WTC11 (cell line): ENCODE measurements at regions not wholly inside any gene's neighbourhood (a gene's known extent, or its start where the extent isn't known, plus 50 kb on each side); places are given as distances from the start of the nearest gene placed in this dataset.

Experiments used
- ATAC-seq: fragments of 200-7000 bp; cut with Tn5 transposase; 2 replicates; pipeline ENCODE4 v1.10.0; 2021; ENCODE audit warnings: mild to moderate bottlenecking, moderate library complexity
- CTCF ChIA-PET: fragments of 300-600 bp; sonication (Branson Sonifier 250); formaldehyde crosslinking; loops from one replicate; lab custom pipeline; 2021; ENCODE audit warnings: antibody characterized with exemption; lab: Charles Lee
- POLR2A ChIA-PET: fragments of 350-600 bp; sonication (Branson Sonifier 250); formaldehyde crosslinking; loops from one replicate; lab custom pipeline; 2021; ENCODE audit warnings: antibody characterized with exemption; lab: Charles Lee
- DNase-seq: peaks from one replicate; pipeline ENCODE4 v3.0.0; 2021; ENCODE audit warnings: low spot score
- H3K27ac Mint-ChIP-seq: 2 replicates; pipeline ENCODE4 v1.8.0; 2021; ENCODE audit warnings: mixed read lengths
- H3K27me3 Mint-ChIP-seq: 2 replicates; pipeline ENCODE4 v1.8.0; 2021; ENCODE audit warnings: low read depth, mild to moderate bottlenecking, moderate library complexity, mixed read lengths
- H3K36me3 Mint-ChIP-seq: 2 replicates; pipeline ENCODE4 v1.8.0; 2021; ENCODE audit warnings: mixed read lengths
- H3K4me1 Mint-ChIP-seq: 2 replicates; pipeline ENCODE4 v1.8.0; 2022; ENCODE audit warnings: mixed read lengths
- H3K4me3 Mint-ChIP-seq: 2 replicates; pipeline ENCODE4 v1.8.0; 2021; ENCODE audit warnings: mild to moderate bottlenecking, moderate library complexity, mixed read lengths
- H3K9me3 Mint-ChIP-seq: 2 replicates; pipeline ENCODE4 v1.8.0; 2021; ENCODE audit warnings: mixed read lengths
- ATF3 ChIP-seq: sonication (generic); formaldehyde crosslinking; conservative IDR thresholded peaks from 2 replicates; pipeline ENCODE4 v1.8.1; 2022; ENCODE audit warnings: mild to moderate bottlenecking, missing genetic modification reagents
- ATF6 ChIP-seq: sonication (generic); formaldehyde crosslinking; IDR thresholded peaks from 2 replicates; pipeline ENCODE4 v1.8.1; 2023; ENCODE audit warnings: mild to moderate bottlenecking, missing genetic modification reagents
- CDX4 ChIP-seq: fragments of 250-450 bp; sonication (Bioruptor Pico); IDR thresholded peaks from 2 replicates; pipeline ENCODE4 v1.9.0; 2021; ENCODE audit warnings: moderate library complexity, mild to moderate bottlenecking, inconsistent platforms, borderline replicate concordance
- FOXK1 ChIP-seq: sonication (generic); formaldehyde crosslinking; IDR thresholded peaks from 2 replicates; pipeline ENCODE4 v1.8.0; 2022; ENCODE audit warnings: mild to moderate bottlenecking, moderate library complexity, missing genetic modification reagents
- HMGA2 ChIP-seq: fragments of 250-450 bp; sonication (Bioruptor Pico); IDR thresholded peaks from 2 replicates; pipeline ENCODE4 v1.4.0; 2021; ENCODE audit warnings: mild to moderate bottlenecking, moderate library complexity
- NR1H2 ChIP-seq: sonication (generic); formaldehyde crosslinking; IDR thresholded peaks from 2 replicates; pipeline ENCODE4 v1.9.0; 2021; ENCODE audit warnings: mild to moderate bottlenecking, moderate library complexity, missing genetic modification reagents
- OVOL2 ChIP-seq: fragments of 250-450 bp; sonication (Bioruptor Pico); IDR thresholded peaks from 2 replicates; pipeline ENCODE4 v1.9.0; 2021; ENCODE audit warnings: mild to moderate bottlenecking, borderline replicate concordance
- SOX15 ChIP-seq: fragments of 250-450 bp; sonication (Bioruptor Pico); IDR thresholded peaks from 2 replicates; pipeline ENCODE4 v1.9.0; 2021; ENCODE audit warnings: mild to moderate bottlenecking
- SP1 ChIP-seq: sonication (generic); formaldehyde crosslinking; conservative IDR thresholded peaks from 2 replicates; pipeline ENCODE4 v1.8.1; 2022; ENCODE audit warnings: missing genetic modification reagents
- TCF7 ChIP-seq: sonication (generic); formaldehyde crosslinking; IDR thresholded peaks from 2 replicates; pipeline ENCODE4 v1.8.0; 2022; ENCODE audit warnings: mild to moderate bottlenecking, low read depth, missing genetic modification reagents, moderate library complexity
- ZBTB21 ChIP-seq: sonication (generic); formaldehyde crosslinking; IDR thresholded peaks from 2 replicates; pipeline ENCODE4 v1.8.1; 2023; ENCODE audit warnings: mild to moderate bottlenecking, missing genetic modification reagents, borderline replicate concordance
- ZNF121 ChIP-seq: sonication (generic); formaldehyde crosslinking; IDR thresholded peaks from 2 replicates; pipeline ENCODE4 v1.8.0; 2023; ENCODE audit warnings: missing genetic modification reagents
- ZNF138 ChIP-seq: sonication (generic); formaldehyde crosslinking; conservative IDR thresholded peaks from 2 replicates; pipeline ENCODE4 v1.8.1; 2022; ENCODE audit warnings: mild to moderate bottlenecking, moderate library complexity, missing genetic modification reagents
- TF ChIP-seq, protein P1 (sequence below): sonication (generic); formaldehyde crosslinking; IDR thresholded peaks from 2 replicates; pipeline ENCODE4 v1.8.1; 2023; ENCODE audit warnings: mild to moderate bottlenecking, moderate library complexity, missing genetic modification reagents
- TF ChIP-seq, protein P2 (sequence below): sonication (generic); formaldehyde crosslinking; IDR thresholded peaks from 2 replicates; pipeline ENCODE4 v1.8.1; 2023; ENCODE audit warnings: mild to moderate bottlenecking, missing genetic modification reagents, moderate library complexity
- TF ChIP-seq, protein P3 (sequence below): fragments of 250-450 bp; sonication (Bioruptor Pico); IDR thresholded peaks from 2 replicates; pipeline ENCODE4 v1.8.0; 2021; ENCODE audit warnings: mild to moderate bottlenecking

- ChIA-PET POLR2A (no interaction called here), CTCF (no interaction called here)
- peaks cover 19% of the 10 kb centered on the region for H3K9me3 Mint-ChIP-seq
- TF ChIP-seq, protein P1, sequence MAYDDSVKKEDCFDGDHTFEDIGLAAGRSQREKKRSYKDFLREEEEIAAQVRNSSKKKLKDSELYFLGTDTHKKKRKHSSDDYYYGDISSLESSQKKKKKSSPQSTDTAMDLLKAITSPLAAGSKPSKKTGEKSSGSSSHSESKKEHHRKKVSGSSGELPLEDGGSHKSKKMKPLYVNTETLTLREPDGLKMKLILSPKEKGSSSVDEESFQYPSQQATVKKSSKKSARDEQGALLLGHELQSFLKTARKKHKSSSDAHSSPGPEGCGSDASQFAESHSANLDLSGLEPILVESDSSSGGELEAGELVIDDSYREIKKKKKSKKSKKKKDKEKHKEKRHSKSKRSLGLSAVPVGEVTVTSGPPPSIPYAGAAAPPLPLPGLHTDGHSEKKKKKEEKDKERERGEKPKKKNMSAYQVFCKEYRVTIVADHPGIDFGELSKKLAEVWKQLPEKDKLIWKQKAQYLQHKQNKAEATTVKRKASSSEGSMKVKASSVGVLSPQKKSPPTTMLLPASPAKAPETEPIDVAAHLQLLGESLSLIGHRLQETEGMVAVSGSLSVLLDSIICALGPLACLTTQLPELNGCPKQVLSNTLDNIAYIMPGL (CRISPR knock-in tag) = no peak
- TF ChIP-seq TCF7 (CRISPR knock-in tag) = no peak
- TF ChIP-seq CDX4 (CRISPR knock-in tag) = no peak
- no peak for TF ChIP-seq ZNF138 (CRISPR knock-in tag)
- TF ChIP-seq HMGA2 (CRISPR knock-in tag) = no peak
- no peaks in the 10 kb centered on the region for H3K36me3 Mint-ChIP-seq
- no peak overlapping the region for H3K4me3 Mint-ChIP-seq
- H3K27ac Mint-ChIP-seq = no peak overlapping the region
- no peak for ATAC-seq
- DNase-seq = no peak
- H3K27me3 Mint-ChIP-seq = peaks cover 4% of the 10 kb centered on the region
- H3K4me1 Mint-ChIP-seq = no peaks in the 10 kb centered on the region
Observed at GRCh38 chr21:35727830-35728229, 332.5 kb downstream of the SETD4 start.

- Mint-ChIP-seq H3K27me3 (peaks cover 27% of the 10 kb centered on the region), H3K27ac (no peak overlapping the region), H3K4me1 (no peaks in the 10 kb centered on the region), H3K4me3 (no peak overlapping the region), H3K36me3 (peaks cover 3% of the 10 kb centered on the region; the same call in 1 of the 2 replicates), H3K9me3 (peaks cover 27% of the 10 kb centered on the region)
- CTCF ChIA-PET = interaction anchor here (0.9 kb wide), 1 partner anchor 116 kb away, joined by 4 read pairs; no protein-coding TSS in a partner anchor
- POLR2A ChIA-PET = interaction anchor here (0.6 kb wide), 1 partner anchor 676 kb away, joined by 8 read pairs; no protein-coding TSS in a partner anchor
- no peak for TF ChIP-seq ATF6 (CRISPR knock-in tag)
- DNase-seq = no peak
- ATAC-seq = no peak
Observed at GRCh38 chr21:35724156-35724555, 336.2 kb downstream of the SETD4 start.

GRCh38 chr21:35721701-35722100 is 338.6 kb downstream of the SETD4 start:
- CTCF ChIA-PET = no interaction called here
- Mint-ChIP-seq H3K27ac (no peak overlapping the region), H3K9me3 (peaks cover 33% of the 10 kb centered on the region), H3K27me3 (peaks cover 47% of the 10 kb centered on the region), H3K36me3 (peaks cover 3% of the 10 kb centered on the region; the same call in 1 of the 2 replicates), H3K4me1 (peaks cover 15% of the 10 kb centered on the region), H3K4me3 (no peak overlapping the region)
- DNase-seq = no peak
- POLR2A ChIA-PET = no interaction called here
- no peak for TF ChIP-seq ATF3
- TF ChIP-seq HMGA2 (CRISPR knock-in tag) = no peak
- TF ChIP-seq OVOL2 (CRISPR knock-in tag) = no peak
- TF ChIP-seq ZNF121 (CRISPR knock-in tag) = no peak
- no peak for TF ChIP-seq ZBTB21 (CRISPR knock-in tag)
- TF ChIP-seq NR1H2 (CRISPR knock-in tag) = no peak
- TF ChIP-seq SP1 (CRISPR knock-in tag) = no peak
- TF ChIP-seq, protein P2, sequence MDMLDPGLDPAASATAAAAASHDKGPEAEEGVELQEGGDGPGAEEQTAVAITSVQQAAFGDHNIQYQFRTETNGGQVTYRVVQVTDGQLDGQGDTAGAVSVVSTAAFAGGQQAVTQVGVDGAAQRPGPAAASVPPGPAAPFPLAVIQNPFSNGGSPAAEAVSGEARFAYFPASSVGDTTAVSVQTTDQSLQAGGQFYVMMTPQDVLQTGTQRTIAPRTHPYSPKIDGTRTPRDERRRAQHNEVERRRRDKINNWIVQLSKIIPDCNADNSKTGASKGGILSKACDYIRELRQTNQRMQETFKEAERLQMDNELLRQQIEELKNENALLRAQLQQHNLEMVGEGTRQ = no peak
- TF ChIP-seq, protein P3, sequence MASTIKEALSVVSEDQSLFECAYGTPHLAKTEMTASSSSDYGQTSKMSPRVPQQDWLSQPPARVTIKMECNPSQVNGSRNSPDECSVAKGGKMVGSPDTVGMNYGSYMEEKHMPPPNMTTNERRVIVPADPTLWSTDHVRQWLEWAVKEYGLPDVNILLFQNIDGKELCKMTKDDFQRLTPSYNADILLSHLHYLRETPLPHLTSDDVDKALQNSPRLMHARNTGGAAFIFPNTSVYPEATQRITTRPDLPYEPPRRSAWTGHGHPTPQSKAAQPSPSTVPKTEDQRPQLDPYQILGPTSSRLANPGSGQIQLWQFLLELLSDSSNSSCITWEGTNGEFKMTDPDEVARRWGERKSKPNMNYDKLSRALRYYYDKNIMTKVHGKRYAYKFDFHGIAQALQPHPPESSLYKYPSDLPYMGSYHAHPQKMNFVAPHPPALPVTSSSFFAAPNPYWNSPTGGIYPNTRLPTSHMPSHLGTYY (CRISPR knock-in tag) = no peak
- TF ChIP-seq TCF7 (CRISPR knock-in tag) = no peak
- TF ChIP-seq FOXK1 = no peak
- TF ChIP-seq CDX4 (CRISPR knock-in tag) = no peak
- TF ChIP-seq SOX15 (CRISPR knock-in tag) = no peak
- ATAC-seq = no peak
